GM21576 (cell line): ENCODE measurements at regions not wholly inside any gene's neighbourhood (a gene's known extent, or its start where the extent isn't known, plus 50 kb on each side); places are given as distances from the start of the nearest gene placed in this dataset.

Source experiments
- ATAC-seq: cut with Tn5 transposase; IDR thresholded peaks from one replicate; pipeline ENCODE4 v1.9.1; 2021; ENCODE audit warnings: mild to moderate bottlenecking, moderate library complexity; ENCODE audit not compliant: unreplicated experiment

DNA sequence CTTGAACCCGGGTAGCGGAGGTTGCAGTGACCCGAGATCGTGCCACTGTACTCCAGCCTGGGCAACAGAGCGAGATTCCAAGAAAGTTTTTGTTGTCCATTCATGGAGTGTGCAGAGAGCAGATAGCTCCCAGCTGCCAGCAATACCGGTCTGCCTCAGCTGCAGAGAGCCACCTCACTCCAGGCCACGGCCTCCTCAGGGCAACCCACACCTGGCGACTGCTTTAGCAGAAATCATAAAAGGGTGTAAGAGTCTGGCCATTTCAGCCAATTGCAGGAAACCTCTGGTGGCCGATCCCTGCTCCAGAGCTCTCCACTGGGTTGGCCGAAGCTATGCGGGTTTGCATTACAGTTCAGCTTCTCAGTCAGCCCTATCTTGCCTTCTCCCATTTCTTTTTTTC is 227.4 kb upstream of the BCOR start:
- no peak for ATAC-seq

DNA sequence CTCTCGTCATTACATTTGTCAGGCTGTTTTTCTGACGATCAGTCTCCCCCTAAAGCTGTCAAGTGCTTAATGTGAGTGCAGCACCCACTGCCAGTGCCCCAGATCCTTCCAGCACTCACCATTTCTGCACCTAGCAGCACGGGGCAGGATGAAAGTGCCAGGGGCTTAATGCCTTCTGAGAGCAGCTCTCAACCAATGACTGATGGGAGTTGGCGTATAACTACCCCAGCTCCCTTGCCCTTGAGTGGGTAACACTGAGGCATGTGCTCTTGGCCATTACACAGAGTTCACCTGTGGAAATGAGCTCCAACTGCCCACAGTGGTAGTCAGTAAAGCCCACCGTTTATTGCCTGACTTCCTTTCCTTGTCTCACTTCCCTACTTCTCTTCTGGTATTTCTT is 226.2 kb upstream of the BCOR start:
- no peak for ATAC-seq

- no peak for ATAC-seq
Measured at GRCh38 chrX:40320819-40321218, 223.1 kb upstream of the BCOR start.

DNA sequence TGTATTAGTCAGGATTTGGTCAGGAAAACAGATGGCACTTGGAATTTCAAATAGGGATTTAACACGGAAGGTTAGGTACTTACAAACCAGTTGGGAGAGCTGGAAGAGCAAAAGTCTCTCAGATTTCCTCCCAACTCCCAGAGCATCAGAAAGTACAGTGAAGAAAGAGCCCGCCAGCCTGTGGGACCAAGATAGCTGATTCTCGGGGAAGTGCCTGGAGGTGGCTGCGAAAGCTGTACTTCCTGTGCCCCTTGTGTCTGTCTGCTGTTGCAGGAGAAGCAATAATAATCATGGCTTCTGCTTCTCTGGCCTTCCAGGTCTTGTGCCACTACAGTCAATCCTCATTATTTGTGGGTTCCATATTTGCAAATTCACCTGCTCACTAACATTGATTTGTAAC is 221.0 kb upstream of the BCOR start:
- ATAC-seq, result no peak

DNA sequence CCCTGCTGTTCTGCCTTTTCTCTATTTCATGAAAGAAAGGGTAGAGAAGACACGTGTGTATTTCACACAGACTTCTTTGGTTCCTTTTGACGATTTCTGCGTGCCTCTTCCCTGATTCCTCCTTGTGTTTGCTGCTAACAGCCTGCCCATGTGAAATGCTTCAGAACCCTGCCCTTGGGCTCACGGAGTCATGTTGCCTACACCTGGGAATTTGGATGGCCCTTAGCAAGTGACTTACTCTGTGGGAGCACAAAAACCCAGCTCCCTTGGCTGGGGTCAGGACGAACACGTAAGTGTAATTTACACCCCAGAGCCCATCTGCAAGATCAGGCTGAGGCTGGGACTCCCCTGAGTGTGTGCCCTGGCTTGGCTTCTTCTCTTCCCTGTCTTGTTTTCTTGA is 220.3 kb upstream of the BCOR start:
- ATAC-seq, result no peak

- ATAC-seq, result no peak
Measured at GRCh38 chrX:40316502-40316901, 218.7 kb upstream of the BCOR start.

DNA sequence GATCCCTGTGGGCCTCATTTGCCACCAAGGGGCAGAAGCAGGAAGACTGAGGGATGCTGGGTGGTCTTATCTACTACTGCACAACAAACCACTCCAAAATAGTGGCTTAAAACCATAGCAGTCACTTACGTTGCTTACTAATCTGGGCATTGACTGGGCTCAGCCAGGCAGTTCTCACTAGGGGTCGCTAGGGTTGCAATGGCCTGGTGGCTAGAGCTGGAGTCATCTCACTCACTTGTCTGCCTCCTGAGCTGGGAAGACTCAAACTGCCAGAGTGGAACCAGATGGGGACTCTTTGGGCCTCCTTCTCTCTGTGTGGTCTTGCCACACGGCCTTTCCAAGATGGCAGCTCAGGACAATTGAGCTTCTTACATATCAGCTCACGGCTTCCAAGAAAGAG is 216.3 kb upstream of the BCOR start:
- no peak for ATAC-seq

- no peak for ATAC-seq
Measured at GRCh38 chrX:40313269-40313668, 215.5 kb upstream of the BCOR start.

GRCh38 chrX:40310447-40310846 is 212.7 kb upstream of the BCOR start:
- ATAC-seq, result no peak

DNA sequence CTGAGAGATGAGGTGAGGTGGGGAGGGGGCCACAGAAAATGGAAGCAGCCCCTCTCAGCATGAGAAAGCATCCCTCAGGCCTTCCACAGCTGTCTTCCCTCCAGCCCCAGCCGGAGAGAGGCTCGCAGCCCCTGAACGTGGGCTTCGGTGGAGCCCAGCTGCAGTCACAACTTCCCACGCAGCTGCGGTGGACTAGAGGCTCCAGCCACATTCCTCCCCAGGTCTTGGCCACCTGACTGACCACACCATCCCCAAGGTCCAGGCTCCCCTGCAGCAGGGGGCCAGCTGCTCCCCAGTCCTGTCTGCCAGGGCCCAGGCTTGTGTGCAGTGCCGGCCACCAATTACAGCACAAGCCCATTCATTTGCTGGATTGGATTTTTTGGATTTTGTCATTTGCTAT is 212.3 kb upstream of the BCOR start:
- ATAC-seq, result no peak

DNA sequence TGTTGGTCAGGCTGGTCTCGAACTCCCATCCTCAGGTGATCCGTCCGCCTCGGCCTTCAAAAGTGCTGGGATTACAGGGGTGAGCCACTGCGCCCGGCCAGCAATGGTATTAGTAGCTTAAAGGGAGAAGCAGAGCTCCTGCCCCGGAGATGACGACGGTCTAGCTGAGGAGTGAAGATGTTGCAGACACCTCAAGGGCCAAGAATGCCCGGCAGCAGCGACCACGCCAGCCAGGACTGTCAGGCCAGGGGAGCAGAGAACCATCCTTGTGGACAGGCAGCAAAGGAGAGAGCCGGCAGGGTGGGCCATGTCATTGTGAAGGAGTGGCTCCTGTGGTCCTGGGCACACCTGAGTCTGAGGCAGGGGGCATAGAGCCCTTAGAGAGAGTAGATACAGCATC is 210.1 kb upstream of the BCOR start:
- no peak for ATAC-seq

DNA sequence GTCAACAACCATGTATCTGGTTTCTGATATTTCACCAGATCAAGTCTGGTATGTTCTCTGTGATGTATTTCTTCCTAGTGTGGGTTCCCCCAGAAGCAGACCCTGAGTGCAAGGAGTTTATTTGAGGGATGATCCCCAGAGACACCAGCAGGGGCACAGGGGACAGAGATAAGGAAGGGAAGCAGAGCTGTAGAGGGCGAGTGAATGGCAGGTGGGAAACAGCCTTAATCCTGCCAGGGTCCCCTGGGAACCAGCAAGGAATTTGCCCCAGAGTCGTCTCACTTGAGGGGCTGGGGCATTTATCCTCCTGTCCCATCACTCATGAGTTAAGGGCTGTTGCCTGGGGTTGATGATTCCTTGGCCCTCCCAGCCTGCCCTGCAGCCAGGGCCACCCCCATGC is 206.4 kb upstream of the BCOR start:
- no peak for ATAC-seq

DNA sequence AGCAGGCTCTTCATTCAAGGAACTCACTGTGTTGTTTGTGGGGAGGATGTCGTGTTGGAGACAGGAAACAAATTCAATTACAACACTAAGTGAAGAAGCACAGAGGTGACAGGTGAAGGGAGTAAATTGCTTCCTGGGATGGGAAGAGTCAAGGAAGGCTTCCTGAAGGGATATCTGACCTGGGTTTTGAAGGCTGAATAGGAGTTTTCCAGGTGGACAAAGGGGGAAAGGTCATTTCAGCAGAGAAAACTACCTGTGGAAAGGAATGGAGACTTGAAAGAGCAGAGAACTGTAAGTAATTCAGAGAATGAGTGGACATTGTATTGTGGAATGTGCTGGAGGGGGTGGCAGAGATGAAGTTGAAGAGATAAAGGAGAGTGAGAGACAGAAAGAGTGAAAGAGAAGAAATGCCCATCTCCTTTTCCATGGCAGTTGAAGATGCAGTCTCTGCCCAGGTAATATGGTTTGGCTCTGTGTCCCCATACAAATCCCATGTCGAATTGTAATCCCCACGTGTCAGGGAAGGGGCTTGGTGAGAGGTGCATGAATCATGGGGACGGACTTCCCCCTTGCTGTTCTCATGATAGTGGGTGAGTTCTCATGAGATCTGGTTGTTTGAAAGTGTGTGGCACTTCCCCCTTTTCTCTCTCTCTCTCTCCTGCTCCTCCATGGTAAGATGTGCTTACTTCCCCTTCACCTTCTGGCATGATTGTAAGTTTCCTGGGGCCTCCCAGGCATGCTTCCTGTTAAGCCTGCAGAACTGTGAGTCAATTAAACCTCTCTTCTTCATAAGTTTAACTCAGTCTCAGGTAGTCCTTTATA is 205.7 kb upstream of the BCOR start:
- ATAC-seq, result no peak

DNA sequence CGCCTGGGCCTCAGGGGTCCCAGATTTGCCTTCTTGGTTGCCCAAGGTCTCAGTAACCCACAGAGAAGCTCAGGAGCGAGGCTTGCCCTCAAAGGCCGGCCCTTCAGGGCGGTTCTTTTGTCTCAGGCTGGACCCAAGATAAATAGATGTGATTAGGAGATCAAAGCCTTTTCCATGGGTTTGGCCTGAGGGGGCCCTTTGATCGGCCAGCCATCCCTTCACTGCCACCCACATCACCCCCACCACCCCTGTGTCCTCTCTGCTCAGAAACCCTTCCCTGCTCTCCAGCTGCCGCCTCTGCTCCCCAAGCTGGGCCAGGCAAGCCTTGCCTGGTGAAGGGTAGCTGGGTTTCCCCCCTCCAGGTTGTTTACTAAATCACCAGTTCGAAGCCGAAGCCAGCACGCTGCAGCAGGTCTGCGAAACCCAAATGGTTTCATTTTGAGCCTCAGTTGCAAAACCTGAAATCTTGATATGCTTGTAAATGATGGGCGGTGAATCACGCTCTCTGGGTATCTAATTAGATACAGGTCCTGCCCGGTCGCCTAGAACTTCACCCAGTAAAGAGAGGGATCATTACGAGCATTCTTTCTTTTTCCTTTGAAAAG is 202.6 kb upstream of the BCOR start:
- ATAC-seq, result no peak

- ATAC-seq, result no peak
Measured at GRCh38 chrX:40299641-40300046, 201.9 kb upstream of the BCOR start.

GRCh38 chrX:40298572-40299479 is 201.1 kb upstream of the BCOR start:
- ATAC-seq, result no peak

DNA sequence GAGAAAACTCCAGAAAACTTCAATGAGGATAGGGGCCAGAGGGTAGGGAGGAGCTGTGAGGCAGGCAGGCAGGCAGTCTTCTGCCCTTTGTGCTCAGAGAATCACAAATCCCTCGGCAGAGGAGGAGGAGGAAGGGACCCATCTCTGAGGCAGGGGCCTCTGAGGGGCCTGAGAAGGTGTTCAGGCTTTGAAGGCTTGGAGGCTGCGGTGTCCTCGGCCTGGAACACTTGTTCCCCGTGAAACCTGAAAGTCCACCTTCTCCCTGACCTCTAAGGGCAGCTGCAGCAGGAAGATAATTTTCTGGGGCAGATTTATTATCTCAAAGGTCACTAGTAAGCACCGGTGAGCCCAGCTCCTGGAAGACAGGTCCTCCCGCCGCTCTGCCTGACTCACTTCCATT is 200.3 kb upstream of the BCOR start:
- no peak for ATAC-seq

DNA sequence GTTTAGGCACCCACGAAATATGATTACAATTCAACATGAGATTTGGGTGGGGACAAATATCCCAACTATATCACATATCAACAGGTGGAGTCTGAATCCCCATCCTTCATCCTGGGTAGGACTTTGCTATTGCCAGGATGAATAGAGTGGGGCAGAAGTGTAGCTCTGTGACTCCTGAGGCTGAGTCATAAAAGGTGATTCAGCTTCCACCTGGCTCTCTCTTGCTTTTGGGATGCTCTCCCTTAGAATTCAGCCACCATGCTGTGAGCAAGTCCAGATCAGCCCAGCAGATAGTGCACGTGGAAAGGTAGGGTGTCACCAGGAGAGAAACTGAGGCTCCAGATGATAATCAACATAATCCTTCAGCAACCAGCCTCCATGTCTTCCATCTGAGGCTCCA is 193.8 kb upstream of the BCOR start:
- no peak for ATAC-seq

- ATAC-seq, result no peak
Measured at GRCh38 chrX:40290517-40290916, 192.8 kb upstream of the BCOR start.

DNA sequence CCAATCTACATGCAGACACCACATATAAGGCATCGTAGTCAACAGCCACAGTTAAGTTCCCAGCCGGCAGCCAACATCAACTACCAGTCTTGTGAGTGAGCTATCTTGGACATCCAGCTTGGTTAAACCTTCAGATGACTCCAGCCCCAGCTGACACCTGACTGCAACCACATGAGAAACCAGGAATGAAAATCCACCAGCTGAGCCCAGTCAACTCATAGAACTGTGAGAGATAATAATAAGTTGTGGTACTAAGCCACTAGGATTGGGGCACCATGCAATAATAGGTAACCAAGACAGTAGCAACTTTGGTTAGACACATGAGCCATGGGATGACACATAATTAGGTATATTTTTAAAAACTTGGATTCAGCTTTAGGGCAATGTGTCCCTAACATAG is 188.1 kb upstream of the BCOR start:
- ATAC-seq, result no peak

- no peak for ATAC-seq
Measured at GRCh38 chrX:40284852-40285251, 187.1 kb upstream of the BCOR start.

- no peak for ATAC-seq
Measured at GRCh38 chrX:40283981-40284380, 186.2 kb upstream of the BCOR start.
